ENCODE measurements at regions not wholly inside any gene's neighbourhood (a gene's known extent, or its start where the extent isn't known, plus 50 kb on each side); places are given as distances from the start of the nearest gene placed in this dataset.

- peaks cover 15% of the 10 kb centered on the region for H3K9me3 Mint-ChIP-seq
- peaks cover 13% of the 10 kb centered on the region for H3K27me3 Mint-ChIP-seq (ENCODE audit: low read depth)
- H3K4me1 Mint-ChIP-seq: peaks cover 9% of the 10 kb centered on the region
- TF ChIP-seq, protein P1, sequence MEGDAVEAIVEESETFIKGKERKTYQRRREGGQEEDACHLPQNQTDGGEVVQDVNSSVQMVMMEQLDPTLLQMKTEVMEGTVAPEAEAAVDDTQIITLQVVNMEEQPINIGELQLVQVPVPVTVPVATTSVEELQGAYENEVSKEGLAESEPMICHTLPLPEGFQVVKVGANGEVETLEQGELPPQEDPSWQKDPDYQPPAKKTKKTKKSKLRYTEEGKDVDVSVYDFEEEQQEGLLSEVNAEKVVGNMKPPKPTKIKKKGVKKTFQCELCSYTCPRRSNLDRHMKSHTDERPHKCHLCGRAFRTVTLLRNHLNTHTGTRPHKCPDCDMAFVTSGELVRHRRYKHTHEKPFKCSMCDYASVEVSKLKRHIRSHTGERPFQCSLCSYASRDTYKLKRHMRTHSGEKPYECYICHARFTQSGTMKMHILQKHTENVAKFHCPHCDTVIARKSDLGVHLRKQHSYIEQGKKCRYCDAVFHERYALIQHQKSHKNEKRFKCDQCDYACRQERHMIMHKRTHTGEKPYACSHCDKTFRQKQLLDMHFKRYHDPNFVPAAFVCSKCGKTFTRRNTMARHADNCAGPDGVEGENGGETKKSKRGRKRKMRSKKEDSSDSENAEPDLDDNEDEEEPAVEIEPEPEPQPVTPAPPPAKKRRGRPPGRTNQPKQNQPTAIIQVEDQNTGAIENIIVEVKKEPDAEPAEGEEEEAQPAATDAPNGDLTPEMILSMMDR (IDR thresholded peaks at IDR 0.05; ENCODE audit: unreplicated experiment): no peak
- H3K27ac Mint-ChIP-seq: no peak overlapping the region
- H3K4me3 Mint-ChIP-seq: no peak overlapping the region
- H3K36me3 Mint-ChIP-seq: no peaks in the 10 kb centered on the region
- no peak for DNase-seq (ENCODE audit: low spot score in 2 of 2, unreplicated experiment in 2 of 2)
These were observed 76.4 kb upstream of the METAP2 start for GRCh38 chr12:95397571-95397970.

DNA sequence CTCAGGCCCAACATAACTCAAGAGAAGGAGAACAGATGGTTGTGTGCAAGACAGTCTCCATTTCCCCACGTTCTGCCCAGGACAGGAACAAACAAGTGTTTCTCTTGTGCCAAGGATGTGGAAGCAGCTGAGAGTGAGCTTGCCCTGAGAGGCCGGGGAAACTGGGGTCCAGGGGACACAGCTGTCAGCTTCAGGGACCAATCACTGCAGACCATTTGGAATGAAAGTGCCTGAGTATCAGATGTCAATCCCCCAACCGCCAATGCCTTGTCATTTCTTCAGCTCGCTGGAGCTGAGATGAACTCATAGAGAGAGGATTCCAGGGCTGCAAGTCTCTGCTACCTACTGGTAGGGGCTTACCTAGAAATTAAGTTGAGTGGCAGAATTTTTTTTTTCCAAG, 71.9 kb upstream of the METAP2 start:
- Mint-ChIP-seq H3K27ac (no peak overlapping the region), H3K36me3 (no peaks in the 10 kb centered on the region), H3K9me3 (no peaks in the 10 kb centered on the region), H3K27me3 (ENCODE audit: low read depth) (peaks cover 8% of the 10 kb centered on the region), H3K4me1 (peaks cover 6% of the 10 kb centered on the region), H3K4me3 (no peak overlapping the region)
- TF ChIP-seq, protein P1 (IDR thresholded peaks at IDR 0.05; ENCODE audit: unreplicated experiment): no peak
- DNase-seq (ENCODE audit: low spot score in 2 of 2, unreplicated experiment in 2 of 2): no peak

DNA sequence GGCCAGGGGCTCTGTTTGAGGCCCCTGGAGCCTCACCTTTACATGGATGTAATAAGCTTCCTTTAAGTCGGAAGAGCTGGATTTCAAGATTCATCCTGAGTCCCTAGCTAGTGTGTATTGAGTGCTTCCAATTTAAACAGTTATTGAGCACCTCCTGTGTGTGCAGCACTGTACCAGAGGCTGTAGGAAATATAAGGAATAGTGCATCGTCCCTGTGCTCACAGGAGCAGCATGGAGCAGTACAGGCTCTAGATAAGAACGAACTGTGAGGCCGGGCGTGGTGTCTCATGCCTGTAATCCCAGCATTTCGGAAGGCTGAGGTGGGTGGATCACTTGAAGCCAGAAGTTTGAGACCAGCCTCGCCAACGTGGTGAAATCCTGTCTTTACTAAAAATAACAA, 65.8 kb upstream of the METAP2 start:
- no peaks in the 10 kb centered on the region for H3K27me3 Mint-ChIP-seq (ENCODE audit: low read depth)
- no peak for DNase-seq (ENCODE audit: low spot score in 2 of 2, unreplicated experiment in 2 of 2)
- TF ChIP-seq, protein P1 (IDR thresholded peaks at IDR 0.05; ENCODE audit: unreplicated experiment): no peak
- H3K9me3 Mint-ChIP-seq: no peaks in the 10 kb centered on the region
- H3K4me1 Mint-ChIP-seq: peaks cover 20% of the 10 kb centered on the region
- no peak overlapping the region for H3K4me3 Mint-ChIP-seq
- H3K36me3 Mint-ChIP-seq: no peaks in the 10 kb centered on the region
- H3K27ac Mint-ChIP-seq: no peak overlapping the region

DNA sequence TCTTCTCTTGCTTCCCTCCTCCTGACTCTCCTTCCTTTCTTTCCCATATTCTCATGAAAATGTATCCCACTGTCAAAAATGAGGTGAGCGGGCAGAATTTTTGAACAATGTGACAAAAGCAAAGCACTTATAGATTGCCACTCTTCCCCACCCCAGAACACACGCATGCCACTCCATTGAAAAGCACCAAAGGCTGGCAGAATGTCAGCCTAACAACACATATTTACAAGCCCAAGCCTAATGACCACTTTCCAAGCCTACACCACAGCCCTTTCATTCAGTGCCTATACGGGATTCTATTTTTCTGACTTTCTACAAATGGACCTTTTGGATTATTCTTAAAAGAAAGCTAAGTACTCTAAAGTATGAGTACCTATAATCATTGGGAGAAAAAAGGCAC, 62.9 kb upstream of the METAP2 start:
- DNase-seq (ENCODE audit: low spot score in 2 of 2, unreplicated experiment in 2 of 2): no peak
- Mint-ChIP-seq H3K27ac (peak overlapping the region; percentile 6), H3K4me3 (no peak overlapping the region), H3K36me3 (no peaks in the 10 kb centered on the region), H3K4me1 (peaks cover 20% of the 10 kb centered on the region), H3K27me3 (ENCODE audit: low read depth) (no peaks in the 10 kb centered on the region), H3K9me3 (no peaks in the 10 kb centered on the region)
- TF ChIP-seq, protein P1 (IDR thresholded peaks at IDR 0.05; ENCODE audit: unreplicated experiment): no peak

GRCh38 chr12:95411466-95411865, 62.5 kb upstream of the METAP2 start:
- H3K4me3 Mint-ChIP-seq: no peak overlapping the region
- no peaks in the 10 kb centered on the region for H3K27me3 Mint-ChIP-seq (ENCODE audit: low read depth)
- no peak for DNase-seq (ENCODE audit: low spot score in 2 of 2, unreplicated experiment in 2 of 2)
- H3K9me3 Mint-ChIP-seq: no peaks in the 10 kb centered on the region
- peaks cover 20% of the 10 kb centered on the region for H3K4me1 Mint-ChIP-seq
- no peaks in the 10 kb centered on the region for H3K36me3 Mint-ChIP-seq
- TF ChIP-seq, protein P1 (IDR thresholded peaks at IDR 0.05; ENCODE audit: unreplicated experiment): no peak
- H3K27ac Mint-ChIP-seq: peak overlapping the region; percentile 6

Data from mesothelial cell of epicardium (in vitro differentiated cells).